Effector memory CD4-positive, alpha-beta T cell (primary cell): ENCODE measurements at regions not wholly inside any gene's neighbourhood (a gene's known extent, or its start where the extent isn't known, plus 50 kb on each side); places are given as distances from the start of the nearest gene placed in this dataset.
"Not testable (repeated sequence)": the region's sequence is repeated elsewhere in the genome, so short reads cannot be mapped to it uniquely, and the experiment has no call there.

Experiments used
- DNase-seq, 3 donors: peaks; one replicate each; pipeline ENCODE4 v3.0.0-alpha.2; 2020
- H3K27ac ChIP-seq: 2 replicates; pipeline ENCODE4 v1.7.0; 2013; ENCODE audit warnings: mild to moderate bottlenecking, low read length, moderate library complexity; ENCODE audit not compliant: insufficient read depth, poor library complexity, severe bottlenecking
- H3K27me3 ChIP-seq: replicated peaks from 2 replicates; pipeline ENCODE4 v1.7.0; 2013; ENCODE audit warnings: mild to moderate bottlenecking, low read length; ENCODE audit not compliant: insufficient read depth, control insufficient read depth, poor library complexity, severe bottlenecking
- H3K36me3 ChIP-seq: 2 replicates; pipeline ENCODE4 v1.7.0; 2013; ENCODE audit warnings: mild to moderate bottlenecking, low read length, moderate library complexity; ENCODE audit not compliant: control insufficient read depth, insufficient read depth
- H3K4me1 ChIP-seq: 2 replicates; pipeline ENCODE4 v1.7.0; 2013; ENCODE audit warnings: low read length, mild to moderate bottlenecking; ENCODE audit not compliant: control insufficient read depth, insufficient read depth, poor library complexity, severe bottlenecking
- H3K4me3 ChIP-seq: 2 replicates; pipeline ENCODE4 v1.7.0; 2013; ENCODE audit warnings: low read length, low read depth, mild to moderate bottlenecking; ENCODE audit not compliant: insufficient read depth, poor library complexity, severe bottlenecking
- H3K9me3 ChIP-seq: 2 replicates; pipeline ENCODE4 v1.7.0; 2013; ENCODE audit warnings: mild to moderate bottlenecking, low read length, moderate library complexity; ENCODE audit not compliant: control insufficient read depth

DNA sequence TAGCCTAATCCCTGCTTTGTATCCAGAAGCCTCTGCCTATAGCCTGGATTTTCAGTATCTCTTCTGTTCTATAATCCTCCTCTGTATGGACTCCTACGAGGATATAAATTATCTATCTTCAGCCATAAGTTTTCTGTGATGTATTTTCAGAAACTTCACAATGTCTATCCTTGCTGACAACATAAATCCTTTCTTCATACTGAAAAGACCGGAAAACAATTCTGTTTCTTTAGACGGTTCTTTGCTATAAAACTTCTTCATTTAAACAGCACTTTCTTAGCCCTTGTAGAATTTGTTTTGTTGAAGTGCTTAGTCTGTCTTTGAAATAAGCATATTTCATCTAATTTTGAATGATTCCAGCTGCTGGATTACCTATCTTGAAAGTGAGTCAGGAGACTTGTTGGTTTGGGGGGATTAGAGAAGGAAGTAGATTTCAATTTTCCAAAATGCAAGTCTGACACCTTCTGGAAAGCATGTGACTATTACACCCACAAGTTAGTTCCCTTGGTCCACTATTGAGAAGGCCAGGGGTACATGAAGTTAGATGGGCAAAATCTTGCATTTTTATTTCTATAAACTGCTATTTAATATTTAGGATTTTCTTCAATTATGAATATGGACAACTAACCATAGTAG lies 96.3 kb upstream of the RANBP3L start:
- no peak for DNase-seq
- Histone ChIP-seq H3K36me3 (no peaks in the 10 kb centered on the region), H3K4me3 (no peak overlapping the region), H3K9me3 (no peaks in the 10 kb centered on the region), H3K27ac (no peak overlapping the region), H3K27me3 (no peaks in the 10 kb centered on the region), H3K4me1 (no peaks in the 10 kb centered on the region)

DNA sequence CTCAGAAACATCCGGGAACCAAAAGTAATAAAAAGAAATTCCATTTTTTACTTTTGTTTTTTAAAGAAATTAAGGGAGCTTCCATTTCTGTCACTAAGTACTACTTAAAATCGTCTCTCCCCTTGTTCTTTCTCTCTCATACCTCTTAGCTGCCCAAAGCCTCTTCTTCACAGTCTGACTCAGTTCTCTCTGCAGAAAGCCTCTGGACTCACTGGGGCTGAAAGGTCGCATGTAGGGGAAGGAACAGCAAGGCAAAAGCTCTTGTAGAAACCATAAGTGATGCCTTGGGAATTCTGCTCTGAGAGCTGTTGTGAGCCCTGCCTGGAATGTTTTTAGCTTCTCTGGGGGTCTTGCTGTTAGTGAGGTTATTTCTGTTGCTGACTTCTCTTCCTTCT lies 100.8 kb upstream of the RANBP3L start:
- H3K36me3 ChIP-seq: no peaks in the 10 kb centered on the region
- no peak overlapping the region for H3K27ac ChIP-seq
- H3K27me3 ChIP-seq: no peaks in the 10 kb centered on the region
- H3K9me3 ChIP-seq: no peaks in the 10 kb centered on the region
- no peaks in the 10 kb centered on the region for H3K4me1 ChIP-seq
- DNase-seq: no peak
- no peak overlapping the region for H3K4me3 ChIP-seq

DNA sequence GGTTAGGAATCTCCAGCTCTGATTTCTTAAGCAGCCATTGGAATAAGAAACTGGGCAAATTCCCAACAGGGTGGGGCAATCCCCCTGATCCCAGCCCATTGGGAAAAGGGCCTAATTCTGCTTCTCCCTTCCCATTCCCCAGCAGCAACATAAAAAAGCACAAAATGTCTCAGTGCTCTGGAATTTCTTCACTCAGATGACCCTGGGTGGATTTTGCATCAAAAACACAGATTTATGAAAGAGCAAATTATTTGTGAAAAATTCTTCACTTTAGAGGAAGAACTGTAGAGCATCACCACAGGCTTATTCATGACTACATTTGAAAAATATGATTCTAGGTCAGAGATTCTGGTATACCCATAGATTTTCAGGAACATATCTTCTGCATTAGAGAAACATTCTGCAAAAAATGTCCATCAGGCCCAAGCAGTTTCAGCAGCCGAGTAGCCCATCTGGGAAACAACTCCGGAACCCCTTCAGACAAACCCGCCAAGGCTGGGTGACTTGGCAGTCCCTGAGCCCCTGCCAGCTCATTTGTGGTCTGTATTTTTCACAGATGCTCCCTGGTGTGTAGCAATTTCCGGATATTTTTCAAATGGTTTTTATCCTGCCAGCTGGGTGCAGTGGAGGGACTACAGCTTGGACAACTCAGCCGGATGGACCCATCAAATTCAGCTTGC lies 102.1 kb upstream of the RANBP3L start:
- no peak overlapping the region for H3K27ac ChIP-seq
- H3K9me3 ChIP-seq: no peaks in the 10 kb centered on the region
- H3K4me1 ChIP-seq: no peaks in the 10 kb centered on the region
- no peaks in the 10 kb centered on the region for H3K36me3 ChIP-seq
- H3K4me3 ChIP-seq: no peak overlapping the region
- DNase-seq: no peak
- no peaks in the 10 kb centered on the region for H3K27me3 ChIP-seq

DNA sequence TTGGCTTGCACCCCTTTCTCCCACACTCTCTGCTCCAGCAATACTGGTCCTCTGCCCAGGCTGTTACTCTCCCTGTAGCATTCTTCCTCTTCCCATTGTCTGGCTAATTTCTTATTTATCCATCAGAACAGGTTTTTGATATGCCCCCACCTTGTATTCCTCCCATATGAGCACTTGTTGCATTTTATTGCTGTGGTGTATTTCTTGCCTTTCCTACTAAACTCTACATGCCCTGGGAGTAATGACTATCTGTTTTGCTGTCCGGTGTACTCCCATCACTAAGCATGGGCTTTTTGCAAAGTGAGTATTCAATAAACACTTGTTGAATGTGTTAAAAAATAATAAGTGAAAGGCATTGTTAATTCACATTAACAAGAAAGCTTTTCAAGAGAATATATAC lies 104.3 kb upstream of the RANBP3L start:
- no peak overlapping the region for H3K27ac ChIP-seq
- H3K4me3 ChIP-seq: no peak overlapping the region
- H3K27me3 ChIP-seq: no peaks in the 10 kb centered on the region
- H3K36me3 ChIP-seq: no peaks in the 10 kb centered on the region
- H3K9me3 ChIP-seq: no peaks in the 10 kb centered on the region
- H3K4me1 ChIP-seq: no peaks in the 10 kb centered on the region
- DNase-seq: no peak

DNA sequence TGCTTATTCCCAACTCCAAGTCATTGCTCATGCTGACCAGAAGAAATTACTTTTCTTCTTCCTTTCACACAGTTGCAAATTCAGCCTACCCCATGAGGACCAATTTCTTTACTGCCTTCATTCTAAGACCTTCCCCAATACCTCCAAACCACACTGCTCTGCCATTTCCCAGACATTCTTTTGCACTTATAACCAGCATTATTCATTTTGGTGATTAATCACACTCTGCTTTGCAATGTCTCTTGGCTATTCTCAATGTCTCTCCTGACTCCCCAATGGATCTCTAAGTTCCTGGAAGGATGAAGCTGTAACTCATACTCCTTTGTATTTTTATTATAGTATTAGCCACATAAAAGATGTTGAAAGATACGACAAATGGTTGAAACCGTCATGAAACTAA lies 105.7 kb upstream of the RANBP3L start:
- Histone ChIP-seq H3K36me3 (no peaks in the 10 kb centered on the region), H3K27ac (no peak overlapping the region), H3K27me3 (no peaks in the 10 kb centered on the region), H3K9me3 (no peaks in the 10 kb centered on the region), H3K4me1 (no peaks in the 10 kb centered on the region), H3K4me3 (no peak overlapping the region)
- no peak for DNase-seq

DNA sequence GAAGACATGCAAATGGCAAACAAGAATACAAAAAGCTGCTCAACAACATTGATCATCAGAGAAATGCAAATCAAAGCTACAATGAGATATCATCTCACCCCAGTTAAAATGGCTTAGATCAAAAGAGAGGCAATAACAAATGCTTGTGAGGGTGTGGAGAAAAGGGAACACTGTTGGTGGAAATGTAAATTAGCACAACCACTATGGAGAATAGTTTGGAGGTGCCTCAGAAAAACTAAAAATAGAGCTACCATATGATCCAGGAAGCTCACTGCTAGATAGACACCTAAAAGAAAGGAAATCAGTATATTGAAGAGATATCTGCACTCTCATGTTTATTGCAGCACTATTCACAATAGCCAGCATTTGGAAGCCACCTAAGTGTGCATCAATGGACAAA lies 108.0 kb upstream of the RANBP3L start:
- H3K36me3 ChIP-seq, H3K9me3 ChIP-seq, H3K27me3 ChIP-seq, H3K4me3 ChIP-seq, DNase-seq, H3K4me1 ChIP-seq, H3K27ac ChIP-seq: not testable (repeated sequence)

DNA sequence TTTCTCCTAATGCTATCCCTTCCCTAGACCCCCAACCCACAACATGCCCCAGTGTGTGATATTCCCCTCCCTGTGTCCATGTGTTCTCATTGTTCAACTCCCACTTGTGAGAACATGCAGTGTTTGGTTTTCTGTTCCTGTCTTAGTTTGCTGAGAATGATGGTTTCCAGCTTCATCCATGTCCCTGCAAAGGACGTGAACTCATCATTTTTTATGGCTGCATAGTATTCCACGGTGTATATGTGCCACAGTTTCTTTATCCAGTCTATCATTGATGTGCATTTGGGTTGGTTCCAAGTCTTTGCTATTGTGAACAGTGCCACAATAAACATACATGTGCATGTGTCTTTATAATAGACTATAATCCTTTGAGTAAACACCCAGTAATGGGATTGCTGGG lies 109.0 kb upstream of the RANBP3L start:
- DNase-seq, H3K9me3 ChIP-seq: not testable (repeated sequence)

DNA sequence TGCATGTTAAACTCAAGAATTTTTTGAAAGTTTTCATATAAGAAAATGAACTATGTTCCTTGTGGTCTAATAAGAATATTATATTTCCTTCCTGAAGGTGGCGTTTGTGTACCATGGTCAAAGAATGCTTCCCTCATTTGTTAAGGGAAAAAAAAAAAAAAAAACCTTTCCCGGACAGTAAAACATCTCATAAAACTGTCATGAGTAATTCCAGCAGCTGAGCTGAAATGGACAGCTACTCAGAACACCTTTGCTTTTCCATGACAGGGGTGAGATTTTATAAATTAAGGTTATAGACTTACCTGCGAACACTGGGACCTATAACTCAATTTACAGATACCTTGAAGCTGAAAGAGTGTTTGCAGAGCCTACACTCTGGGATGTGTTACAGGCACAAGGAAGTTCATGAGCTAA lies 113.2 kb upstream of the RANBP3L start:
- no peaks in the 10 kb centered on the region for H3K36me3 ChIP-seq
- H3K27ac ChIP-seq: no peak overlapping the region
- no peaks in the 10 kb centered on the region for H3K4me1 ChIP-seq
- no peaks in the 10 kb centered on the region for H3K9me3 ChIP-seq
- no peak for DNase-seq
- no peak overlapping the region for H3K4me3 ChIP-seq
- H3K27me3 ChIP-seq: no peaks in the 10 kb centered on the region

More for the DNA sequence above, 109.0 kb upstream of the RANBP3L start:
- not testable (repeated sequence) for H3K27ac ChIP-seq, H3K4me1 ChIP-seq, H3K27me3 ChIP-seq, H3K4me3 ChIP-seq, H3K36me3 ChIP-seq

DNA sequence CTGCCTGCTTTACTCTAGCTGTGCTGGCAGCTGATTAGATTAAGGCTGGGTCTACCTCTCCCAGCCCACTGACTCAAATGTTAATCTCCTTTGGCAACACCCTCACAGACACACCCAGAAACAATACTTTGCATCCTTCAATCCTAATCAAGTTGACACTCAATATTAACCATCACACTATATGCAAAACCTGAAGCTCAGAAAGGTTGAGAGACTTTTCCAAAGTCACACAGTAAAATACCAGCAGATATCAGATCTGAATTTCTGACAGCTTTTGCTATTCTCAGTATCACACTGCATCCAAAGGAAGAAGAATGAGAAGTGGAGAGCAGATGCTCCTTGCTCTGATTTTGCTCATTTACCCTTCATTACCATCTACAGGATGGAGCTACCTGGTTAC lies 114.9 kb upstream of the RANBP3L start:
- no peak overlapping the region for H3K27ac ChIP-seq
- no peaks in the 10 kb centered on the region for H3K27me3 ChIP-seq
- H3K9me3 ChIP-seq: no peaks in the 10 kb centered on the region
- no peaks in the 10 kb centered on the region for H3K4me1 ChIP-seq
- no peak overlapping the region for H3K4me3 ChIP-seq
- no peak for DNase-seq
- no peaks in the 10 kb centered on the region for H3K36me3 ChIP-seq

DNA sequence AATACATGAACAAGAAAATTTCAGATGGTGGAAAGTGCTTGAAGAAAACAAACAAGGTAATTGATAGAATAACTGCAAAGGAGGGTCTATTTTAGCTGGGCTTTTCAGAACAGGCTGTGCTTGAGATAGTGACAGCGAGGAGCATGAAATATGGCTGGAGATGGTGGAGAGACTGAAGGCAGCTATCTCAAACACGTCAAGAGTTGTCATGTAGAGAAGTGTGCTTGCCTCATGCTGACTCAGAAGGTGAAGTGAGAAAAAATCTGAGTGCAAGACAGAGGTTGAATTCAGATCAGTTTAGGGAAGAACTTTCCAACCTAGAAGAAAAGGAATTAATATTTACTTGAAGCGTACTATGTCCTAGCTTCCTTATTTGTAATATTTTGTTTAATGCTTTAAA lies 115.5 kb upstream of the RANBP3L start:
- Histone ChIP-seq H3K9me3 (no peaks in the 10 kb centered on the region), H3K27ac (no peak overlapping the region), H3K4me1 (no peaks in the 10 kb centered on the region), H3K36me3 (no peaks in the 10 kb centered on the region), H3K4me3 (no peak overlapping the region), H3K27me3 (no peaks in the 10 kb centered on the region)
- no peak for DNase-seq
